ENCODE measurements at regions not wholly inside any gene's neighbourhood (a gene's known extent, or its start where the extent isn't known, plus 50 kb on each side); places are given as distances from the start of the nearest gene placed in this dataset.

- H3K27me3 ChIP-seq = no peaks in the 10 kb centered on the region
- H3K36me3 ChIP-seq = no peaks in the 10 kb centered on the region
- H3K9me3 ChIP-seq (replicated peaks) = no peaks in the 10 kb centered on the region
- no peak overlapping the region for H3K27ac ChIP-seq
- DNase-seq = no peak
- no peaks in the 10 kb centered on the region for H3K4me1 ChIP-seq
- H3K4me3 ChIP-seq = no peak overlapping the region
Observed at GRCh38 chr4:133668061-133668851, 519.2 kb downstream of the PCDH10 start.

DNA sequence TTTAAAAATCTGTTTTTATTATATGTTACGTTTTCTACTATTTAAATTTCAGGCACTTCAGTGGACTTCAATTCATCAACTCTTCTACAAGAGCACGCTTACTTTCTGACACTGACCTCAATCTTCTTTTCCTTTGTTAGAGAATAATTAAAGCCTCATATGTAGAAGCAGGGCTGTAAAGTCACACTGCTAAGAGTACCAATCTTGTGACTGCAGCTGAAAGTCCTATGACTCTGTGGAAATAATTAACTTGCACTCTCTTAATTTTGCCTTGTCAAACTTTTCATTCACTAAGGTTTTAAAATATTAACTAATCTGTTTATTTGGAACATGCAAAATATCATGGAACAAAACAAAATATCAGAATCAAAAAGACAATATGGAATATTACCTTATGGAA is 498.1 kb downstream of the PCDH10 start:
- Histone ChIP-seq H3K9me3 (replicated peaks) (no peaks in the 10 kb centered on the region), H3K27ac (no peak overlapping the region), H3K4me3 (no peak overlapping the region), H3K36me3 (no peaks in the 10 kb centered on the region), H3K27me3 (no peaks in the 10 kb centered on the region), H3K4me1 (no peaks in the 10 kb centered on the region)
- no peak for DNase-seq

GRCh38 chr4:133641191-133641590 is 492.1 kb downstream of the PCDH10 start:
- Histone ChIP-seq H3K4me1 (no peaks in the 10 kb centered on the region), H3K27me3 (no peaks in the 10 kb centered on the region), H3K9me3 (replicated peaks) (no peaks in the 10 kb centered on the region), H3K27ac (no peak overlapping the region), H3K36me3 (no peaks in the 10 kb centered on the region), H3K4me3 (no peak overlapping the region)
- DNase-seq = no peak

- no peaks in the 10 kb centered on the region for H3K9me3 ChIP-seq (replicated peaks)
- DNase-seq = no peak
- no peak overlapping the region for H3K4me3 ChIP-seq
- H3K27ac ChIP-seq = no peak overlapping the region
- no peaks in the 10 kb centered on the region for H3K4me1 ChIP-seq
- H3K27me3 ChIP-seq = no peaks in the 10 kb centered on the region
- no peaks in the 10 kb centered on the region for H3K36me3 ChIP-seq
Observed at GRCh38 chr4:133638751-133639150, 489.7 kb downstream of the PCDH10 start.

DNA sequence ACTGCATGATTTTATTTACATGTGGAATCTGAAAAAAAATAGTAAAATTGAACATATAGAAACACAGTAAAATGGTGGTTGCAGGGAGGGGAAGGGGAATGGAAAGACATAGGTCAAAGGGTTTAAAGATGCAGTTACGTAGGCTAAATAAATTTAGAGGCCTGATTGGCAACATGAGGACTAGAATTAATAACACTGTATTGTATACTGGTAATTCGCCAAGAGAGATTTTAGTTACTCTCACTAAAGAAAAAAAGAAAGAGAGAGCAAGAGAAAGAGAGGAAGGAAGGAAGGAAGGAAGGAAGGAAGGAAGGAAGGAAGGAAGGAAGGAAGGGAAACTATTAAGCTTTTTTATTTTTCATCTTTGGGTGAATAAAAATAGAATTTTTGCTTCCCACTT is 488.1 kb downstream of the PCDH10 start:
- Histone ChIP-seq H3K9me3 (replicated peaks) (no peaks in the 10 kb centered on the region), H3K4me1 (no peaks in the 10 kb centered on the region), H3K4me3 (no peak overlapping the region), H3K27ac (no peak overlapping the region), H3K36me3 (no peaks in the 10 kb centered on the region), H3K27me3 (no peaks in the 10 kb centered on the region)
- DNase-seq = no peak

- Histone ChIP-seq H3K27me3 (no peaks in the 10 kb centered on the region), H3K4me1 (no peaks in the 10 kb centered on the region), H3K36me3 (no peaks in the 10 kb centered on the region), H3K9me3 (replicated peaks) (no peaks in the 10 kb centered on the region), H3K4me3 (no peak overlapping the region), H3K27ac (no peak overlapping the region)
- DNase-seq = peak in 1 of 2 experiments; percentile 5
Observed at GRCh38 chr4:133624744-133625143, 475.6 kb downstream of the PCDH10 start.

- Histone ChIP-seq H3K4me3 (no peak overlapping the region), H3K27ac (no peak overlapping the region), H3K36me3 (no peaks in the 10 kb centered on the region), H3K27me3 (no peaks in the 10 kb centered on the region), H3K9me3 (replicated peaks) (no peaks in the 10 kb centered on the region), H3K4me1 (no peaks in the 10 kb centered on the region)
- DNase-seq = no peak
Observed at GRCh38 chr4:133623847-133624246, 474.8 kb downstream of the PCDH10 start.

GRCh38 chr4:133621628-133622027 is 472.5 kb downstream of the PCDH10 start:
- no peak overlapping the region for H3K4me3 ChIP-seq
- H3K27me3 ChIP-seq = no peaks in the 10 kb centered on the region
- H3K36me3 ChIP-seq = no peaks in the 10 kb centered on the region
- H3K9me3 ChIP-seq (replicated peaks) = no peaks in the 10 kb centered on the region
- H3K4me1 ChIP-seq = no peaks in the 10 kb centered on the region
- no peak for DNase-seq
- no peak overlapping the region for H3K27ac ChIP-seq

DNA sequence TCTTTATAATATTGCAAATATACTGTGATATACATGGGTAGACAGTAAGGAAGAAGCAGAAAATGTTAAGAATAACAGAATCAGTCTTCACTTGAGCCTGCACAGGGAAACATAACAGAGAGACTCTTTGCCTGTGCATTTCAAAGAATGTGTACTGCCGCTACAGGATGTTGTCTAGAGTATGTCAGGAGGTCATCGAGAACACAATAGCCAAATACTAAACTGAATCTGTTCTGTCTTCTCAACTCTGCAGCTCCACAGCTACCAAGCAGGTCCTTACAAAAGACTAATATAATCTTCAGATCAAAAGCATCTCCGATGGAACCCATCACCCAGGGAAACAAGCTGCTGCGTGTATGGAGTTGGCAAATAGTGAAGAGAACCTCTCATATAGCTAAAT is 471.5 kb downstream of the PCDH10 start:
- H3K27me3 ChIP-seq = no peaks in the 10 kb centered on the region
- H3K27ac ChIP-seq = no peak overlapping the region
- no peaks in the 10 kb centered on the region for H3K36me3 ChIP-seq
- no peak overlapping the region for H3K4me3 ChIP-seq
- DNase-seq = no peak
- H3K4me1 ChIP-seq = no peaks in the 10 kb centered on the region
- no peaks in the 10 kb centered on the region for H3K9me3 ChIP-seq (replicated peaks)

DNA sequence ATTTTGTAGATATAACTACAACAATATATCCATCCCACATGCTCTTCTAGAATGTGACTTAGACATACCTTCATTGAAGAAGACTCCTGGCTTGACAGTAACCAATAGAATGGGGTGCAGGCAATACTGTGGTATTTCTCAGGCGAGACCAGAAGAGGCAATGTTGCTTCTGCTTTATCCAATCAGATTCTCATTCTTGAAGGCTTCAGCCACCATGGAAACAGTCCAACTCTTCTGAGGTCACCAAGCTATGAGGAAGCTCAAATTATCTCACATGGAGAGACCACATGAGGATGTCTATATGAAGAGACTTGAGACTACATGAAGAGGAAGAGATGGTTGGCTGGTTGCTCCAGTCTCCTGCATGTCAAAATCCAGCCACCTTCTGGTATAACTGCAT is 469.9 kb downstream of the PCDH10 start:
- Histone ChIP-seq H3K27me3 (no peaks in the 10 kb centered on the region), H3K9me3 (replicated peaks) (no peaks in the 10 kb centered on the region), H3K4me1 (no peaks in the 10 kb centered on the region), H3K4me3 (no peak overlapping the region), H3K36me3 (no peaks in the 10 kb centered on the region), H3K27ac (no peak overlapping the region)
- no peak for DNase-seq

- no peaks in the 10 kb centered on the region for H3K9me3 ChIP-seq (replicated peaks)
- no peak overlapping the region for H3K4me3 ChIP-seq
- H3K27ac ChIP-seq = no peak overlapping the region
- no peaks in the 10 kb centered on the region for H3K4me1 ChIP-seq
- H3K36me3 ChIP-seq = no peaks in the 10 kb centered on the region
- H3K27me3 ChIP-seq = no peaks in the 10 kb centered on the region
- DNase-seq = no peak
Observed at GRCh38 chr4:133600008-133600407, 450.9 kb downstream of the PCDH10 start.

DNA sequence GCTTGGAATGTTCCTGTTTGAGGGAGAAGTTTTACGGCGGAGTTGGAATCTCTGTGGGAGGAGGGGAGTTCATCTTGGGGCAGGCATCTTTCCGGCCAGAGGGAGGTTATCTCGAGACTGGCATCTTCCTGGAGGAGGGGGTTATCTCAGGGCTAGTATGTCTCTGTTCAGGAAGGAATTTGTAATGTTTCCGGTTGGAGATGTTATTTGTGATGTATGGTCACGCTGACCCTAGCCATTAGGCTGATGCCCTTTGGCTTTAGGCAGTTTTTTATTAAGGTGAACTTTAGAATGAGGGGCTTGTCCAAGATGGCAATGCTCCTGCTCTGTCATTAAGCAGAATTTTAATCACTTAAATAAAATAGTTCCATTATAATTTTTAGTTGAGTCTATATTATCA is 449.7 kb downstream of the PCDH10 start:
- H3K9me3 ChIP-seq (replicated peaks) = no peaks in the 10 kb centered on the region
- H3K4me1 ChIP-seq = no peaks in the 10 kb centered on the region
- H3K4me3 ChIP-seq = no peak overlapping the region
- H3K36me3 ChIP-seq = no peaks in the 10 kb centered on the region
- no peaks in the 10 kb centered on the region for H3K27me3 ChIP-seq
- no peak for DNase-seq
- no peak overlapping the region for H3K27ac ChIP-seq

- no peaks in the 10 kb centered on the region for H3K9me3 ChIP-seq (replicated peaks)
- no peak overlapping the region for H3K27ac ChIP-seq
- no peaks in the 10 kb centered on the region for H3K36me3 ChIP-seq
- no peak for DNase-seq
- no peaks in the 10 kb centered on the region for H3K4me1 ChIP-seq
- no peak overlapping the region for H3K4me3 ChIP-seq
- no peaks in the 10 kb centered on the region for H3K27me3 ChIP-seq
Observed at GRCh38 chr4:133597251-133597650, 448.2 kb downstream of the PCDH10 start.

DNA sequence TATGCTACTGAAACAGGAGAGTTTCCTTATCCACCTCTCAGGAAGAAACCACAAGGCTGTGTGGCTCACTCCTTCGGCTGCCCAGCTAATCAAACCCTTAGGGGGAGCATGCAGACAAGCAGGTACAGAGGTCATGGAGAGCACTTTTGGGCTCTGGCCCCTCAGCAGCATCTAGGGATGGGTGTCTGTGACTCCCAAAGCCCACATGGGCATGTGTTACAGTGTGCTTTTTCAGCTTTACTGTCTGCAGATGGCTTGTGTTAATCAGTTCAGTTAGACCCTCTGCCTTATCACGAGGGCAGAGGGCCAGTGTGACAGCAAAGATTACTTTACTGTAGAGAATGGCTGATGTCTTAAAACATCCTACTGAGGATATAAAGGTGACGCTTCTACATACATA is 447.4 kb downstream of the PCDH10 start:
- Histone ChIP-seq H3K9me3 (replicated peaks) (no peaks in the 10 kb centered on the region), H3K36me3 (no peaks in the 10 kb centered on the region), H3K27me3 (no peaks in the 10 kb centered on the region), H3K27ac (no peak overlapping the region), H3K4me3 (no peak overlapping the region), H3K4me1 (no peaks in the 10 kb centered on the region)
- DNase-seq = no peak

- no peak for DNase-seq
- no peaks in the 10 kb centered on the region for H3K9me3 ChIP-seq (replicated peaks)
- H3K27ac ChIP-seq = no peak overlapping the region
- H3K4me1 ChIP-seq = no peaks in the 10 kb centered on the region
- H3K27me3 ChIP-seq = no peaks in the 10 kb centered on the region
- no peak overlapping the region for H3K4me3 ChIP-seq
- H3K36me3 ChIP-seq = no peaks in the 10 kb centered on the region
Observed at GRCh38 chr4:133594390-133595207, 445.5 kb downstream of the PCDH10 start.
